Fibroblast of pulmonary artery (primary cell): ENCODE measurements at regions not wholly inside any gene's neighbourhood (a gene's known extent, or its start where the extent isn't known, plus 50 kb on each side); places are given as distances from the start of the nearest gene placed in this dataset.

Source experiments
- DNase-seq: peaks from one replicate; pipeline ENCODE4 v3.0.0-alpha.2; 2010; ENCODE audit warnings: low read depth
- H3K4me3 ChIP-seq: replicated peaks from 2 replicates; pipeline ENCODE4 v1.5.1; 2011; ENCODE audit warnings: low read depth, mild to moderate bottlenecking, control low read depth, low read length, moderate library complexity
- CTCF ChIP-seq: IDR thresholded peaks from 2 replicates; pipeline ENCODE4 v1.5.1; 2011; ENCODE audit warnings: mild to moderate bottlenecking, control low read depth, low read length, inconsistent platforms; ENCODE audit errors: missing control alignments

- TF ChIP-seq CTCF, result no peak
- H3K4me3 ChIP-seq, result no peak overlapping the region
- DNase-seq, result peak; percentile 44
These were observed 790.4 kb downstream of the NCAM2 start for GRCh38 chr21:21788591-21788990.

- no peak overlapping the region for H3K4me3 ChIP-seq
- DNase-seq, result no peak
- no peak for TF ChIP-seq CTCF
These were observed 803.7 kb downstream of the NCAM2 start for GRCh38 chr21:21801921-21802320.

DNA sequence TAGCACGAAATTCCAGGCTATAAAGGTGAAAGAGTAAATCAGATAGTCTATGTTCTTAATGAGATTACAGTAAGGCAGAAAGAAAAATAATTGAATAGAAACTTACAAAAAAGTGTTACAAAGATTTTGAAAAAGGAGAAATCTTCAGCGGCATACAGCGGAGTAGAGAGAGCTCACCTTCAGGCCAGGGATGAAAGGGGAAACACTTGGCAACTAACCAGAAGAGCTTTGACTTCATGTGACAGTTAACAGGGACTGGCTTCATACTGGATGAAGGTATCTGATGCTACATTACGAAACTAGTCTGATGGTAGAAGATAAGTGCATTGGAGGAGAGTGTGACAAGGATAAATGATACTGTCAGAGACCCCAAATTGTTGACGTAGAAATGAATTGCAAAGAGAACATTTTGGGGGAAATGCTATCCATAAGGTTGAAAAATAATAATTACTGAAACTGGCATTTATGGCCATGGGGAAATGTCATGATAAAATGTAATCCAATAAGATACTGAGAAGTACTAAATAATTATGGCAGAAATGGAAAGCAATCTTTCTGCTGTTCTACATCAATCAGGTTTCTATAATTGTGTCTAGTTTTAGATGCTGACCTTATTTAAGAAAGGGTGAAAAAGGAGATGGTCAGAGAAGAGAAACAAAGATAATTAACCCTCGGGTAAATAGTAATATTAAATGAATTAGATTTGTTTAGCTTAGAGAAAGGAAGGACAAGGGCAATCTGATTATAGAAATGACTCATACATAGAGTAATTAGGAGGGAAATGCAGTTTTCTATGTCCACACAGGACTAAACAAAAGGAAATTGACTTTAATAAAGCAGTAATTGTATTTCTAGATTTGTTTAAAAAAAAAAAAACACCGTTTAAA is 808.7 kb downstream of the NCAM2 start:
- no peak overlapping the region for H3K4me3 ChIP-seq
- no peak for DNase-seq
- no peak for TF ChIP-seq CTCF

DNA sequence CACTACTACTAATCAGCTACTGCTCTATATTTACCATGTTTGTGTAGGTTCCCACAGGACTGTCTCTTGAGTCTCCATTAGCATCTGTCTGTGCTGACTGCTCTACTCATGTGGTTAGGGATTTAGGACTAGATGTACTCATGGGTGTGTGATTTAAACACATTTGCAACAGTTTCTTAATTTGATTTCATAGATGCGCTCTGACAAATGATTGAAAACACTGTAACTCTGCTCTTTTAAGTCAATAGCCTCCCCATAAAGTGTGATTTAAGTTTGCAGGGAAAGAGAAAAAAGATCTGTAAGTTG is 809.3 kb downstream of the NCAM2 start:
- TF ChIP-seq CTCF, result no peak
- no peak for DNase-seq

GRCh38 chr21:21813289-21813688 is 815.1 kb downstream of the NCAM2 start:
- TF ChIP-seq CTCF, result no peak
- H3K4me3 ChIP-seq, result no peak overlapping the region
- no peak for DNase-seq

More for the DNA sequence above, 809.3 kb downstream of the NCAM2 start:
- H3K4me3 ChIP-seq, result no peak overlapping the region

GRCh38 chr21:21813934-21814333 is 815.7 kb downstream of the NCAM2 start:
- no peak for DNase-seq
- TF ChIP-seq CTCF, result no peak
- H3K4me3 ChIP-seq, result no peak overlapping the region

DNA sequence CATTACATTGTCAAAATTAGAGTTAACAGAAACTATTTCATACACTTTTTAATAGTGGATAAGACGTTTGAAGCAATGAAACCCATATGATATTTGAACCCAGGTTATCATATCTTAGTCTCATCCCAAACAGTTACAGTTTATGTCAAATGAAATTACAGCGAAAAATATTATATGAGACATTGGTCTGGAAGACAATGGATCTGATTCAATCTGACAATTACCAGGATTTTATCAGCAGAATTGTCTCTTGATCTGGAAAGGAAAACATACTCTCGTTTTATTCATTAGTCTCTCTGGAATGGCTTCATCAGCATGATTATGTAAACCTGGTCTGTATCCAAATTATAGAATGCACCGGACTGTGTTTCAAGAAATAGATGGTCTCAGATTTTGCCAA is 818.6 kb downstream of the NCAM2 start:
- no peak for DNase-seq
- H3K4me3 ChIP-seq, result no peak overlapping the region
- no peak for TF ChIP-seq CTCF
